Bone marrow (tissue), 2 donors: ENCODE measurements at regions not wholly inside any gene's neighbourhood (a gene's known extent, or its start where the extent isn't known, plus 50 kb on each side); places are given as distances from the start of the nearest gene placed in this dataset.
"Not testable (repeated sequence)": the region's sequence is repeated elsewhere in the genome, so short reads cannot be mapped to it uniquely, and the experiment has no call there.

Experiments
- DNase-seq, 2 donors: peaks; one replicate each; lab custom pipeline; 2025; lab: John Stamatoyannopoulos, UW

DNA sequence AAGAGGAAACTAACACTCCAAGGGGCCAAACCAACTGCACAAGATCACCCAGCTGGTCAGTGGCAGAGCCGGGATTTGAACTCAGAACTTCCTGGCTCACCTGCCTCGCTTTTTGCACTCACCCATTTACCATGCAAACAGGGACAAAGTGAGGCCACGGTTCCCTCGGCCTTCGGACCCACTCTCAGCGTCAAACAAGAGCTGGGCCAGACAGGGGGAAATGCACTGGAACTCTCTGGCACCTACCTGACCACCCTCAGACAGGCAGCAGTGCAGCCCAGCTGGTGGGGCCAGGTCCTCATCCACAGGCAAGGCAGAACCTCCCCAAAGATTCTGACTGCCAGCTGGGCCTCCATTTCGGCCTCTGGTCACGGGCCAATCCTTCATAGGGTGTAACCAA, 93.7 kb upstream of the SRSF6 start:
- DNase-seq: no peak

DNA sequence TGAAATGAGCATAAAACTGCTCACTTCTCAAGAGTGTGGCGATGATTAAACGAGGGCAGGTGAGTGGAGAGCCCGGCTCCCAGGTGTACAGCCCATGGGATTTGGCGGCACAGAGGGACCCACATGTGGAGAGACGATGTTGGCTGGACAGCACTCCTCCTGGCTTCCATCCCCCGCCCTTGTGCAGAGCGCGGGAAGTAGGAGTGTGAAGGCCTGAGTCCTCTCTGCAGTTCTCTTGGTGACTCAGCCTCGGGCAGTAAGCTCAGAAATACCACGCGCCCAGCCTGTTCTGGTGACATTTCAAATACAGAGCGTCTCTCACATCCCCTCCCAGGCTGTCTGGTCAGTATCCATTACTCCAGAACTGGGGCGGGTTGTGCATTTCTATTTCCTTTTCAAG, 94.2 kb upstream of the SRSF6 start:
- no peak for DNase-seq

DNA sequence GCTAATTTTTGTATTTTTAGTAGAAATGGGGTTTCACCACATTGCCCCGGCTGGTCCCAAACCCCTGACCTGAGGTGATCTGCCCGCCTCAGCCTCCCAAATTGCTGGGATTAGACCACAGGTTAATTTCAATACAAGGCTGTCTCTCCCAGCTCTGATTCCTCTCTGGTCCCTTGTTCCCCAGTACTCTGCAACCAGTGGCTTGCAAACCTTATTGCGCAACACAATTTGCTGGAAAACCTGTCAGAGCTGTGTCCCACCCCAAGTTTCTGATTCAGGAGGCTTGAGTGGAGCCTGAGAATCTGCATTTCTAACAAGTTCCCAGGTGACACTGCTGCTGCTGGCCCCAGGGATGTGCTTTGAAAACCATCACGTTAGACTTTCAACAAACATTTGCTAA, 96.2 kb upstream of the SRSF6 start:
- no peak for DNase-seq

DNA sequence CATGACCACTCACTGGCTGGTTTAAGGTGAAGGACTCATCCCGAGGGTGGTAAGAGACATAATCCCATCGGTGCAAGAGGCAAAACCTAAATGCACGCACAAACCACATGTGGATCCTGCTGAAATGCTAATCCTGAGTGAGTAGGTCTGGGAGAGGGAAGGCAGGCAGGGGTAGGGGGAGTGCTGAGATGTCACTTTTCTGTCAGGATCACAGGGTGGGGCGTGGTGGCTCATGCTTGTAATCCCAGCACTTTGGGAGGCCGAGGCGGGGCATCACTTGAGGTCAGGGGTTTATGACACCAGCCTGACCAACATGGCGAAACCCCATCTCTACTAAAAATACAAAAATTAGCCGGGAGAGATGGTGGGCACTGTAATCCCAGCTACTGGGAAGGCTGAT, 97.7 kb upstream of the SRSF6 start:
- DNase-seq: no peak

DNA sequence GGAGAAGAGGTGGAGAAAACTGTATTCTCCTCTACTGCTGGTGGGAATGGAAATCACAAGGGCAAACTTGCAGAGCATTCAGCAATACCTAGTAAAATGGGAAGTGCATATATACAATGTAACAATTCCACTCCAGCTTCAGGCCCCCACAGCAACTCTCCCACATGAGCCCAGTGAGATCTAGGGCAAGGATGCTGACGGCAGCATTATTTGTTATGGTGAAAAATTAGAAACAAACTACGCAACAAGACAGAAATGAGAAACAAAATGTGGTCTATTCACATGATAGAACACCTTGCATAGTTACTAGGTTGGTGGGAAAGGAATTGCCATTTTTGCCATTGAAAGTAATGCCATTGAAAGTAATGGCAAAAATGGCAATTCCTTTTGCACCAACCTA, 98.9 kb upstream of the SRSF6 start:
- no peak for DNase-seq

DNA sequence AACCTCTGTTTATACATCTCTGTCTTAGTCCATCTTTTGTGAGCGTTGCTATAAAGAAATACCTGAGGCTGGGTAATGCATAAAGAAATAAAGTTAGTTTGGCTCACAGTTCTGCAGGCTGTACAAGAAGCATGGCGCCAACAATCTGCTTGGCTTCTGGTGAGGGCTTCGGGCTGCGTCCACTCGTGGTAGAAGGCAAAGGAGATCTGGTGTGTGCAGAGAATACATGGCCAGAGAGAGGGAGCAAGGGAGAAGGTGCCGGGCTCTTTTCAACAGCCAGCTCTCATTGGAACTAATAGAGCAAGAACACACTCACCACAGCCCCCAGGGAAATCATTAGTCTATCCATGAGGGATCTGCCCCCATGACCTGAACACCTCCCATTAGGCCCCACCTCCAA, 100.3 kb upstream of the SRSF6 start:
- DNase-seq: no peak

DNA sequence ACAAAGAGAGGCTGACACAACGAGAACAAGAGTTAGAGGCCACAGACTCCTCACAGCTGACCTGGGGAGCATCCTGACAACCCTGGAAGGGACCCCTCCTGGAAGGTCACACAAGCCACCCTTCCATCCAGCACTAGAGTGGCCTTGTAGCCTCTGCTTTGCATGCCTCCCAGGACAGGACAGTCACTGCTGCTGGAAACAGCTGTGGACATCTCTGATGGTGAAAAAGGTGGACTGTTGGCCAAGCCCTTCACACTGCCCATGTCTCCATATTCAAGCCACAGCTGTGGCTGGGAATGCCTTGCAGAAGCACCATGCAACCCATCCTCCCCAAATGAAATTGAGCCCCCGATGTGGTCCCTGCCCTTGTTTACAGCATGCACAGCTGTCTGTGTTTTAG, 102.1 kb upstream of the SRSF6 start:
- no peak for DNase-seq

DNA sequence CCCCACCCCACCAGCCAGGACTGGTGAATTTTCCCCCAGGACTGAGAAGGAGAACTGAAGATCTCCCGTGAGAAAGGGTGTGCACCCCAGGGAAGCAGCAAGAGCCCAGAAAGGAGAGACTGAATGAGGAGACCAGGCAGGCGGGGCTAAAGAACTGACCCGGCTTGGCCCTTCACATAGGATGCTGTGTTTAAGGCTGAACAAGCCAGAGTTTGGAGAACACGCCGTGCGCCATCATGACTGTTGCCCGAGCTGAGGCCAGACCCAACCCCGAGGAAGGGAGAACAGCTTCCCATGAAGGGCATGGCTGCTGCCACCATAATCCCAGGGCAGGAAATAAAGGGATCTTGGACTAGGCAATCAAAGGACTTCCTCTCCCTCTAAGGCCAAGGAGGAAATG, 104.7 kb upstream of the SRSF6 start:
- DNase-seq: no peak

DNA sequence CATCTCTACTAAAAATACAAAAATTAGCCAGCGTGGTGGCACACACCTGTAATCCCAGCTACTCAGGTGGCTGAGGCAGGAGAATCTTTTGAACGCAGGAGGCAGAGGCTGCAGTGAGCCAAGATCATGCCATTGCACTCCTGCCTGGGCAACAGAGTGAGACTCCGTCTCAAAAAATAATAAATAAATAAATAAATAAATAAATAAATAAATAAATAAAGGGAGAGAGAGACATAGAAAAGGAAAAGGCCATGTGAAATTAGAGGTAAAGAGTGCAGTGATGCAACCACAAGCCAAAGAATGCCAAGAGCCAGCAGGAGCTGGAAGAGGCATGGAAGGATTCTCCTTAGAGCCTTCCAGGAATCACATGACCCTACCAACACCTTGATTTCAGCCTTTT, 107.0 kb upstream of the SRSF6 start:
- not testable (repeated sequence) for DNase-seq

DNA sequence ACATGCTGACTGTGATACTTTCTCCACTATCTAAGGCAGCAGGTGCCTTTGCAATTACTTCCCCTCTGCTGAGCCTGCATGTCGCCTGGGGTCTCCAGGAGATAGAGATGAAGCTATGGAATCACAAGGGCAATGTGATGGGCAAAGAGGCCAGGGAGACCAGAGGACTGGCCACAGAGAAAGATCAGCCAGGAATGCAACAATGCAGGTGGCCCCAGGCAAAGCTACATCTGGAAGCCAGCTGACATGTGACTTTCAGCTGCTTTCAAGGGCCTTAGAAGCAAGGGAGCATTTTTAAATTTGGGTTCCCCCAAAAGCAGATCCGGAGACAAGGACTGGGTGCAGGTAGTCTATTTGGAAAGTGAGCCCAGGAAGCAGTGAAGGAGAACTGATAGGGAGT, 107.9 kb upstream of the SRSF6 start:
- no peak for DNase-seq

DNA sequence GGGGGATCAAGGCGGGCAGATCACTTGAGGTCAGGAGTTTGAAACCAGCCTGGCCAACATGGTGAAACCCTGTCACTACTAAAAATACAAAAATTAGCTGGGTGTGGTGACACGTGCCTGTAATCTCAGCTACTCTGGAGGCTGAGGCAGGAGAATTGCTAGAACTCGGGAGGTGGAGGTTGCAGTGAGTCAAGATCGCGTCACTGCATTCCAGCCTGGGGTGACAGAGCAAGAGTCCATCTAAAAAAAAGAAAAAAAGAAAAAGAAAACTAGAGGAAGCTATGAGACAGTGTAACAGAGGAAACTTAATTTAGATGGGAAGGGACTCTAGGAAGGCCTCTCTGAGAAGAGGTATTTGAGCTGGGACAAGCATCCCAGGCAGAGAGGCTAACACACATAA, 109.9 kb upstream of the SRSF6 start:
- not testable (repeated sequence) for DNase-seq

DNA sequence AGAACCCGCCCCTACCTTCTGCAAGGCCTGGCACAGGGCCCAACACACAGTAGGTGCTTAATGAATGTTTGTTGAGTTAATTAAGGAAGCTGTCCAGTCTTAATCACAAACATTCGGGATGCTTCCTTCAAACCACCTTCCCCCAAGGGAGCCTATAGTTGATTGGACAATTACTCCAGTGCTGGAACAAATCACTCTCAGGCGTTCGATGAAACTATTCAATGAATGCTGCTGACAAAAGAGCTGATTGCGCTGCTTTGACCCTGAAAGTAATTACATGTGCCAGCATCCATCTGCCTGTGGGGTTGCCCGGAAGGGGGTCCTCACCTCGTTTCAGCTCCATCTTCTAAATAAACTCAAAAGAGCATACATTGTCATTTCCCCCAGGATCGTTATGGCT, 112.0 kb upstream of the SRSF6 start:
- no peak for DNase-seq

DNA sequence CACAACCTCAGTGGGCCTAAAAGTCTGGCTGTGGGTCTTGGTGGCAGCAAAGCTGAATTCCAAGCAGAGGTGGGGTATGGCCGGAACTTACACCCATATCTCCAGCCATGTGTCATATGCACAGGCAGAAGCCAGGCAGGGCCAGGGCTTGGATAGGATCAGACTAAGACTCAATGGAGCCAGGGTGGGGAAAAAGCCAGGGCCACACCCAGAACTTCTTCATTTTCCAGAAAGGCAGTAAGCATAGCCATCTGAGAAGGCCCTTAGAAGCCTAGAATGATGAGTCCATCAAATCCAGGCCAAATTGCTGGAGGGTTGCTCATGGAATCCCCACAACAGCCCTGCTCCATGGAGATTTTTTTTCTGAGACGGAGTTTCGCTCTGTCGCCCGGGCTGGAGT, 116.2 kb upstream of the SRSF6 start:
- no peak for DNase-seq

DNA sequence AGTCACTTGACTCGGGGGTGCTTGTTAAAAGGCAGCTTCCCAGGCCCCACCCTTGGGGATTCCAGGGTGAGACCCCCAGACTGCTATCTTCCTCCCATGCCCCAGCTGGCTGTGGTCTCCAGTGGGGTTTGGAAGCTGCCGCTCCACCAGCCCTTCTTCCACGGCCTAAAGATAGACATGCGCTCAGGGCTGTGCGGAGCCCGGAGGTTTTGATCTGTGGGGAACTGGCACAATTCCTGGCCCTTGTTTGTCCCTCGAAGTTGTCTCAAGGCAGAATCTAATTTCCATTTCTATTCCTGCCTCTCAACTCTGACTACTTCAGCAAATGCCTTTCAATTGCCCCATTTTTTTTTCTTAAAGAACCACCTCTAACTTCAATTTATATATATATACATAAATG, 120.7 kb upstream of the SRSF6 start:
- no peak for DNase-seq

DNA sequence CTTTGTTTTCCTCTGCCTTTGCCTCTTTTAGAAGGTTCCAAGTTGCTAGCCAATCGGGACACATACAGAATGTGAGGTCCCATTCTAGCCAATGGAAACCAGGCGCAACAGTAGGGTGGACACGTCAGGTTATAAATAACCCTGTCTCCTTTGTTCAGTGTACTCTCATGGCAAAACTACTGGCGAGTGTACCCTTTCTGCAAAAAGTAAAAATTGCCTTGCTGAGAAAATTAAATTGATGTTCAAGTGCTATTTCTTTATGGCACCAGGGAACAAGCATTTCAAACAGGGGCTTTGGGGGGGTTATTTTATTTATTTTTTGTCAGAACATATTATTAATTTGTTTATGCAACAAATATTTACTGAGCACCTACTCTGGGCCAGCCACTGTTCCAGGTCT, 123.6 kb upstream of the SRSF6 start:
- no peak for DNase-seq

DNA sequence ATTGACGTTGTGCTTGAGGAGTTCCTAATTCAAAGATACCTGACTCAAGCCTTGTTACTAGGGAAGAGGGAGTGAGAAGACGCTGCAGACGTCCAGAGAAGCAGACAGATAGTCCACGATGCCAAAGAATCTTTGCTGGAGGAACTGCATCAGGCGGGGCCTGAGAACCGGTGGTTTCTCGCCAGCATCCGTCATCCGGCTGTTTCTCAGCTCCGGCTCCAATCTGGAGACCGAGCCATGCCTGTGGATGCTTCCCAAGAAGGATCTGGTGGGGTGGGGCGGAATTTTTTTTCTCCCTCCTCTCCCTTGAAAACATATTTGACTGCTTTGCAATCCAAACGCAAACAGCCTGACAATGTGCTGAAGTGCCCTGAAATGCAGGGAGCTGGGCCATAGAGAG, 125.8 kb upstream of the SRSF6 start:
- no peak for DNase-seq

DNA sequence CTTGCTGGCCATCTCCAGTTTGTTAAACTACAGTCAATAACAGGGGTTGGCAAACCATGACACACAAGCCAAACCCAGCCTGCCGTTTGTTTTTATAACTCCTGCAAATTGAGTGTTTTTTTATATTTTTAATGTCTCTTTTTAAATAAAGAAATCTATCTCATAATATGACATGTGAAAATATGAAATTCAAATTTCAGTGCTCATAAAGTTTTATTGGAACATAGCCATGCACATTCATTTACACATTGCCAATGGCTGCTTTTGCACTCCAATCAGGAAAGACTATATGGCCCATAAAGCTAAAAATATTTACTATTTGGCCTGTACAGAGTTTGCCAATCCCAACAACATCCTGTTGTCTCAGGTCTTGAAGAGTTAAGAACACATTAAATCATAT, 129.0 kb upstream of the SRSF6 start:
- no peak for DNase-seq

DNA sequence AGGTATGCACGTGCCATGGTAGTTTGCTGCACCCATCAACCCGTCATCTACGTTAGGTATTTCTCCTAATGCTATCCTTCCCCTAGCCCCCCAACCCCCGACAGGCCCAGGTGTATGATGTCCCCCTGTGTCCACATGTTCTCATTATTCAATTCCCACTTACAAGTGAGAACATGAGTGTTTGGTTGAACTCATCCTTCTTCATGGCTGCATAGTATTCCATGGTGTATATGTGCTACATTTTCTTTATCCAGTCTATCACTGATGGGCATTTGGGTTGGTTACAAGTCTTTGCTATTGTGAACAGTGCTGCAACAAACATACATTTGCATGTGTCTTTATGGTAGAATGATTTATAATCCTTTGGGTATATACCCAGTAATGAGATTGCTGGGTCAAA, 130.5 kb upstream of the SRSF6 start:
- DNase-seq: not testable (repeated sequence)

DNA sequence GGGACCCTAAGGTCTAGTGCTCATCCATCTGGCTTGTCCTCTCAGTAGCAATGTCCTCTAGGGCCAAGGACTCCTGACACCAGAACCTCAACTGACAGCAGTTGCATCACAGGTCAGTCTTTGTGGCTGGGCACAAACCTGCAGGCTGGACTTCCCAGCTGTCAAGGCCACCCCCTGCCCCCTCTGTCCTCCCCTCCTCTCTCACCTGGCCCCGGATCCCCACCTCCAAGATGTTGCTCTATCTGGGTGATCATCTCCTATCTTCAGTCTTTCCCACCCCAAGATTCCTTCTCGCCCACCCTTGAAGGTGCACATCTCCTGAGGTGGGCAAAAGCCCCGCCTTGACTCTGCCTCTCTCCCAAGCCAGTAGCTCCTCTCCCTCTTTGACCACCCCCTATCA, 131.8 kb upstream of the SRSF6 start:
- DNase-seq: no peak

DNA sequence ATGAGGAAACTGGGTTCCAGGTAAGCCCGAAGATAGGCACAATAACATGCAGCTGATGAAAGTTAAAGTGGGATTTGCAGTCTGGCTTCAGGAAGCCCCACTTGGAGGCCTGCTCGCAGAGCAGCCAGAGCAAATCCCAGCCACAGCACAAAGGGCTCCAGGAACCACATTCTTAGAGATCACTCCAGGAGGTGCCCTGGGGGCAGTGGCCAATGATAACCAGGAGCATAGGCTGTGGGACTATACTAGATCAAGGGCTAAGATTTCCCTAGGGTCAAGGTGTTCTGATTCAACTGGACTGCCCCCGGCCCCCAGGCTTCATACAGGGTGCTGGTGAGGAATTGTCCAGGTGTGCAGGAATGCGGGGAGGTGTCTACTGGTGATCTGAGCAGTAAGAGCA, 133.9 kb upstream of the PTPRT start:
- DNase-seq: no peak

DNA sequence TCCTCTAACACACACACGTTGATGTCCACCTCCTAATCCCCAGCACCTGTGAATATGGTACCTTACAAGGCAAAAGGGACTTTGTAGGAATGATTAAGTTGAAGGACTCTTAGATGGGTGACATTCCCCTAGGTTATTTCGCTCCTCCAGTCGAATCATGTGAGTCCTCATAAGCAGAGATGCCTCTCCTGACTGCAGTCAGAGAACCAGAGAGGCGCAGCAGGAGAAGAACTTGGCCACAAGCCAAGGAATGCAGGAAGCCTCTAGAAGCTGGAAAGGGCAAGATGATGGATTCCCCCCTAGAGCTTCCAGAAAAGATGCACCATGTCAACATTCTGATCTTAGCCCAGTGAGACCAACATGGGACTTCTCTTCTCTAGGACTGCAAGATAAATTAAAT, 133.1 kb upstream of the PTPRT start:
- no peak for DNase-seq

DNA sequence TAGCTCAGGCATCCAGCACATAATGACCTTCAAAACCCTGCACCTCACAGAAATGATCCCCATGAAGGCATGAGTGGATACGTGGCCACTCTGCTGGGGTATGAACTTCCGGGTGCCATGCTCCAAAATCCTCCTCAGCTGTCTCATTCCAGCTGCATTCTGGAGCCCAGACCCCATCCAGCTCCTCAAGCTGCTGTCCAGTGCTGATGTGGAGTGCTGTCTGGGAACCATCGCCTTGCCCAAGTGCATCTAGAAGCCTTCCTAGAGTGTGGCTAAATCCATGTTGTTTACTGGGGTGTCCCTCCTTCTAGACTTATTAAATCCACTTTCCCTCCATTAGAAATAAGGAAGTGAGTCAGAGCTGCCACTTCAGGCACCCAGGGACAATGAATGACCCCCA, 130.8 kb upstream of the PTPRT start:
- DNase-seq: no peak

DNA sequence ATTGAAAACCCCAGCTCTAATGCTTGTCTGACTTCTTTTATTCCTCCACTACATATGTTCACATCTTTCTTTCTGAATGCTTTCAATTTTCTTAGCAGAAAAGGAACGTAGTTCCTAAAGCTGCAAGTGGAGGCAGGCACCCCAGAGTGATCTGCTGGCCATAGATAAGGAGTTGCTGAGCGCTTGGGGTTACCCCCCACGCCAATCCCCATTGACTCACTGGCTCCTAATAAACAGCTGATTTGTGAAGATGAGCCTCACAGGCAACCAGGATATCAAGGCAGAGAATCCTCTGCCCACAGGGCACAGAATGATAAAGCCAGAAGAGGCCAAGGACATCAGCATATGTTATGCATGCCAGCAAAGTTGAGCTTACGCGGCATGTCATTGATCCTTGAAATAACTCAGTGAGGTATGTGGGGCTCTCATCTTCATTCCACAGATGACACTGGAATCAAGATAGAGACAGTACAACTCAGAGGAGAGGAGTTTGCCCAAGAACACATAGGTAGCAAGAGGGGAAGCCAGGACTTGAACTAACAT, 129.1 kb upstream of the PTPRT start:
- no peak for DNase-seq

DNA sequence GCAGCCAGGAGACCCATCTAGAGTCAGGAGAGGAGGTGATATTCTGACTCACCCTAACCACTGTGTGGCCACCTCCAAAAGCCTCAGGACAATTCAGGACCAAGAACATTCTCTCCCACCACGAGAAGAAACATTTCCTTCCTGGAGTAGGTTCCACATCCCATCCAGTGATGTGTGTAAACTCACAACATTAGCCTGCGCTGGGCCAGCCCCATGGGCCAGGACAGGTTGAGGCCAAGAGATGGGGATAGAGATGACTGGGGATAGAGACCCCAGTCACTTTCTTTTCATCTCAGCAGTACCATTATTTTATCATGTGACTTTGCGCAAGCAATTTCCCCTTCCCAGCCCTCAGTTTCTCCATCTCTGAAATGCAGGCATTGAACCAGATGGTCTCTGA, 126.6 kb upstream of the PTPRT start:
- no peak for DNase-seq

DNA sequence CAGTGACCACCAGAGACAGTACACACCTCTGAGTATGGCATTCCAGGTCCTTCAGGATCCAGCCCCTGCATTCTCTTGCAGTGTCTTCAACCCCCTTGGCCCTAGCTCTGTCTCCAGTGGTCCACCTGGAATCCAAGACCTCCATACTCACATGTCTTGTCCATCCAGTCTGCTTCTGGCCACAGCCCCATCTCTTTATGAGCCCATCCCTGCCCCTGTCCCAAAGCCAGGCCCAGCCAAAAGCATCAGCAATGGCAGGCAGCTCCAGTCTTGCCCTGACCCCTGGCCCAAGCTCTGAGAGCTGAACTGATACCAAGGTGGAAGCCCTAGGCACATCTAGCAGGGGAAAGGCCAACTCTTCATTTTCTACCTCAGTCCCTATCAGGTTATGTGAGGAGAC, 119.6 kb upstream of the PTPRT start:
- no peak for DNase-seq
